OCI-M1 (cell line): ENCODE measurements at regions not wholly inside any gene's neighbourhood (a gene's known extent, or its start where the extent isn't known, plus 50 kb on each side); places are given as distances from the start of the nearest gene placed in this dataset.
"Not testable (repeated sequence)": the region's sequence is repeated elsewhere in the genome, so short reads cannot be mapped to it uniquely, and the experiment has no call there.

Experiments used
- DNase-seq: peaks from one replicate; lab custom pipeline; 2025; lab: John Stamatoyannopoulos, UW

DNA sequence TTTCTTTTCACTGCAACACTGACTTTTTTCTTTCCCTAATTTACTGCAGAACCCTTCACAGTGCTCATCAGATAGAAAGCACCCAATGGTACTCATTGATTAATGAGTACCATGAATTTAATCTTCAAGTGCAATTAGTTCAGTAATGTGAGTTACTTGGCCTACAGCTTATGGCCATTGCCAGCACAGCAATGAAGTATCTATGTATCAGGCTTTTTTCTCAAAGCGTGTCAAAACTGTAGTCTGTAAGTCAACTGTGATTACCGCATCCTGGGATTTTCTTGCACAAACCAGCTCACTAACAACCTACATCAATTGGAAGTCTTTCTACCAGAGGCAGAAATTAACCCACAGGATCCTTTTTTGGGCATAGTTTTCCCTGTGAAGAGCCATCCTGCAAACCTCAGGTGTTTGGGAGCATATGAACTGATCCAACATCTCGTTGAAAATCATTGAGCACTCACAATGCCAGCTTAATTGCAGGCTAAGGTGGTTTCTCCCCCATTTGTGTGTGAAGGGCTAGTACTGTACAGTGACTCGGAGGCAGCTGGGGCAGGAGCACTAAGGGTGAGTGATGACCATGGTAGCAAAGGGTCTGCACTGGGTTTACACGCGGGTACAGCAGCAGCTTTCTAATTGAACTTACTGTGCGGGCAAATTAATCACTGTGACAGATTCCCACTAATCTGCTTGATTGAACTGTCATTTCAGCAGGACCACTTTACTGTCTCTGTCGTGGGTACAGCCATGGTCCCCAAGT is 619.3 kb downstream of the SNAPC1 start:
- no peak for DNase-seq

DNA sequence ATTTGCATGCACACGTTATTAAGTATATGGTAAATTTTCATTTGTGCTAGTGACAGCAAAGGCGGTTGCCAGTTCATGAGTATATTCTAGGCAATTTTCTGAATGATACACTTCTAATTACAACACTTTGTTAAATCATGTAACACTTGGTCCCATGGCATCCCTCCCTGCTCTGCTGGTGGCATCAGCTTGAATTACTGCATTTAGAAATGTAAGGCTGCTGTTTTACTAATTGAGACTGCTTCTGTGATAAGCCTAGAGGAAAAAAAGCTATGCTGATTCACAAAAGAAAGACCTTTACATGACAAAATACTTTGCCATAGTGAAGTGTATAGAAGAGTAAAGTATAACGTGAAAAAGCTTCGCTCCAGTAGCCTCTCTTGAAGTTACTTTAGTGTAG is 636.1 kb downstream of the KCNH5 start:
- DNase-seq: no peak

DNA sequence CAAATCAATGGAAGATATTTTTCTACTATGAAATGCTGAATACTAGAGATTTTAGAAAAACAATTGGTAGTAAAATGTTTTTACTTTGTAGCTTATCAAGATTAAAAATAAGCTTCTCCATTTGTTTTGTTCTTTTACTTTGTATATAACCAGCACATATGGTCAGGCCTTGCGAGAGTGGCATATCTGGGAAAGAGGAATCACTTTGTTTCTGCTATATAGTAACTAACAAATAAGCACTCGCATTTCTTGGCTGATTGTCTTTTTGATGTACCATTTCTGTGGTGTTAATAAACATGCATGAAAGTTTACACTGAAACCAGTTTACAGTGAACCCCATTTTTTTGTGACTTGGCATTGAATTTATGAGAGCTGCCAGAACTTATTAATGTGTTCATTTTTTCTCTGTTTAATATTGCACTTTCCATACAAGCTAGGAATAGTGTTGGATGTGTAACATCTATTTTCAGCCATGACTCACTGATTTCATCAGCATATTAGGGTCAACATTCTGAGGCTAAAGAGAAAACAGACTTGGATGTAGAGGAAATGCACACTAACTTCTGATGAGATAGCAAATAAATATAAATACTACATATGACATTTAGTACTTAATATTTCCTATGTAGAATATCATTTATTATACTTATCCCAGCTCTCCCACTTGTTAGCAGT is 635.5 kb downstream of the KCNH5 start:
- DNase-seq: no peak

DNA sequence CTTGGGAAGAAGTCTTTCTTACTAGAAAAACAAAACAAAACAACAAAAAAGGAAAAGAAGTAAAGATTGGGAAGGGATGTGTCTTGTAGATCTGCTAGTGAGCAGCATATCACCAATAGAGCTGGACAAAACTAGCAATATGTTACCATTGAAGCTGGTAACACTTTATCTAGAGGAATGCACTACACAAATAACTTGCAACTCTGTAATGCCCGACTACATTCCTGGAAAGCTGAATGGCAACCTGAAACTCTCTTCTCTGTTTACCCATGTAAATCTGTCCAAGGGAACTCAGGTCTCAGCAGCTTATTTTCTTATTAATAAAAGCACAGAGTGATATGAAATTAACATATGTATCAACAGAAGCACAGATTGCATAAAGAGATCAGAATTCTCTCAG is 624.4 kb downstream of the KCNH5 start:
- no peak for DNase-seq

DNA sequence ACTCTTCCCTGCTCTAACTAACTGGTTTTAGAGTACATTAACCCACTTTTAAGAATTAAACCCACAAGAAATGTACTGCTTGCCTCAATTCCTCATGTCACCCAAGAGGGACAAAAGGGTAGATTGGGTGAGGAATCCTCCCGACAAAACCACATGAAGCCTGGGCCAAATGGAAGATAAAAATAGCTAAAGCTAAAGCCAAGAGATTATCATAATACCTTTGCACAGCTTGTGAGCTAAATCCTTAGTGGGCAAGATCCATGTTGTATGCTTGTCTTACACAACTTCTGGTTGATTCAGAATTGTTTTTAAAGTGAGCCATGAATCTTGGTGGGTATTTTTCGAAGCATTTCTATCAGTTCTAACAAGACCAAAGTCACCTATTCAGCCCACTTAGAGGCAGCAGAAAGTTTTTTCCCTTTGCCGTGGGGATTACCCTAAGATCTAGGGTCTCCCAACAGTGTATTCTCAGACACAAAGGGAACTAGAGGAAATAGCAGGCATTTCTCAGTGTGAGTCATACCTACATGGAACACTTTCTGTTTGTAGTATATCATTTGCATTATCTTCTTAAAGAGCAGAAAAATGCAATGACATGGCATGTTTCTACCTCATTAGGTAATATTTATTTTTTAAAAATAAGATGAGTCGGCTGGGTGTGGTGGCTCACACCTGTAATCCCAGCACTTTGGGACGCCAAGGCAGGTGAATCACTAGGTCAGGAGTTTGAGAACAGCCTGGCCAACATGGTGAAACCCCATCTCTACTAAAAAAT is 616.6 kb downstream of the KCNH5 start:
- DNase-seq: no peak

DNA sequence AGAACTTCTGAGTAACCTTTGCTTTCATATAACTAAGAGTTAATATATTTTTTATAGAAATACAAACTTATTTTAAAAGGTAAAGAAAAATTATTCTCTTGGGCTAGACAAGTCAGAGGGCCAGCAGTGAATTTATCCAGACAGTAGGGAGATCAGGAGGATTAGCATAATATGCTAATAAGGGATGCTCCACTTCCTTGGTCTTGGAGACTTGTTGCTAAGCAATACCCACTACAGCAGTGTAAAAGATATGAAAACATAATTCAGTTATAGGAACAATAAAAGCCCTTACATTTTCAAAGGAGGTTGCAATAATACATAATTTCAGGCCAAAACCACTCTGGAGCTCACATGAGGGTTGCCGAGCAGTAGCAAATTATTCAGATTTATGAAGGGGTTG is 615.6 kb downstream of the KCNH5 start:
- no peak for DNase-seq

DNA sequence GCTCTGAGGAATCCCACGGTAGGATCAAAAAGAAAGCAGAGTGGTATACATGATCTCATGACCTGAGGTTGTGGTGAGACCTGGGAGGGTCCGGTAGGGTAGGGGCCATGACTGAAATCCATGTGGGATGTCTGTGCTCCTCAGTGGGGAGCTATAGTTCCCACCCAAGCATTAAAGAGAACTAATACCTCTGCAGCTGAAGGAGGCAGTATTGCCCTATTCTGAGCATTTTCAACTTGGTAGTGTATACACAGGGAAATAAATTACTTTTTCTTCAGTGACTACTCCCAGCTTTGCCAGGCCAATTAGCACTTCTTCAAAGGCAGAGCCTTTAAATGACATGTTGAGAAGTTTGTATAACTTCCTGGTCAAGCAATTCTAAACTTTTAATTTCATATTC is 613.8 kb downstream of the KCNH5 start:
- DNase-seq: no peak

DNA sequence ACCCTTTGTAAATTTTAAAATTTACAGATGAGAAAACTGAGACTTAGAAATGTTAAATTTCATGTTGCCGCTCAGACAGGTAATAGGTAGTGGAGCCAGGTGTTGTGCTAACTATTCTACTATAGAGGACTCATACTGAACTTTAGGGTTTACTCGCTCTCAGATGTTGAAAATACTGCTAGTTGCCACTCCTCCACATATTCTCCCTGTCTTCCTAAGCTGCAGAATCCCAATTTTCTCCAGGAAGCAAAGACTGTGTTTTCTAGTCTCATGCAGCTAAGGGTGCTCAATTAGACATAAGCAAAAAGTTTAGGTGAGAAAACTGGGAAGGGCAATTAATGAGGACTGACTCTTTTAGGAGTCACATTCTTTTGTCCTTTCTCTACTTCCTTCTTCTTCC is 612.3 kb downstream of the KCNH5 start:
- no peak for DNase-seq

DNA sequence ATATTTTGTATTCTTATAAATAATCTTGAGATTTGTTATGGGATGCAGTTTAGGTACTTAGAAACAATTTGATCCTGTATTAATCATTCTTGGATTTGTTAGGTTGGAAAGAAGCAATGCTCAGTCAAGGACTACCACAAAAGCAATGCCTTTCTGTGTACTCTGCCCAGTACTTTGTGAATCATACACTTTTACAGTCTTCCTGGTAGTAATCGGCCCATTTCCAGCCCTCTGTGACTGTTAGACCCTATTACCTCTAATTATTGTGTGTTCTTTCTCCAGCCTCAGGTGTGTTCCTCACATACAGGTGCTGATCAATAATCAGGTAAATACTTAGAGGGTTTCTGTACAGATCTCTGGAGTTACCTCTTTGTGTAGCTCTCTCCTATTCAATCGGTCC is 609.0 kb downstream of the KCNH5 start:
- DNase-seq: no peak

DNA sequence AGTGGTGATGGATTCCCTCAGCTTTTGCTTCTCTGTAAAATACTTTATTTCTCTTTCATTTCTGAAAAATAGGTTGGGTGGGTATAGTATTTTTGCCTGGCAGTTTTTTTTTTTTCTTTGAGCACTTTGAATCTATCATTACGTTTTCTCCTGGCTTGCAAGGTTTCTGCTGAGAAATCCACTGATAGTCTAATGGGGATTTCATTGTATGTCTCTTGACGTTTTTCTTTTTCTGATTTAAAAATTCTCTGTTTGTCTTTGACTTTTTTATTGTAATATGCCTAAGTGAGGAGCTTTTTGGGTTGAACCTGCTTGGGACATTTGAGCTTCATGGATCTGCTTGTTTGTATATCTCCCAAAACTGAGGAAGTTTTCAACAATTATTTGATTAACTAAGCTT is 606.0 kb downstream of the KCNH5 start:
- no peak for DNase-seq

DNA sequence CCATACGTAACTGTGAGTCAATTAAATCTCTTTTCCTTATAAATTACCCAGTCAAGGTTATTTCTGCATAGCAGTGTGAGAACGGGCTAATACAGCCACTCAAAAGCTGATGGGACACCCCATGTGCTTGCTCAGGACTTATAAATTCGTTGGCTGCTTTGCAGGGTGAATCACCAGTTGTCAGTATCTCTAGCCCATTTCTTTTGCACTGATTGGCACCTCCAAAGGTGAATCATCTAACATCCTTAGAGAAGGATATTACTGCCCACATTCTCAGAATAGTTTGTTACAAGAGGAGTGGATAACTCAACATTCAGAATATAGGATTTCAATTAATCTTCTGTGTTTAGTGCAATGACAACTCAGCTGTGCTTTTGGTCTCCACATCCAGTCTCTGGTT is 601.5 kb downstream of the KCNH5 start:
- no peak for DNase-seq

DNA sequence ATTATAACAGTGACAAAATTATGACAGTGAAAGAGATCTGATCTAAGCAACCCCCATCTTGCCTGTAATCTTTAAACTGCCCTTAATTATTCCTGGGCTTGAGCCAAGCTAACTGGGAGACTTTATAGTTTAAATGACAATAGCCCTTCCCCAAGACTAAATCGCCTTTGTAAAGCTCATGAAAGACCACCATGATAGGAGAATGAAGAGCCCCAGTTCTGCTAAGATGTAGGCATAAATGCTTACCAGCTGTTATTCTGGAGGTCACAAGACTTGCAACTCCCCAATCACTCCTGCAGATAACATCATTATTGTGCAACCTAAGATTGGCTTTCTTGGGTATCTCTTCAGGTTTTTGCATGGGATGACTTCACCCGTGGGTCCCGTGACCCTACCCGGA is 599.7 kb downstream of the KCNH5 start:
- DNase-seq: no peak

DNA sequence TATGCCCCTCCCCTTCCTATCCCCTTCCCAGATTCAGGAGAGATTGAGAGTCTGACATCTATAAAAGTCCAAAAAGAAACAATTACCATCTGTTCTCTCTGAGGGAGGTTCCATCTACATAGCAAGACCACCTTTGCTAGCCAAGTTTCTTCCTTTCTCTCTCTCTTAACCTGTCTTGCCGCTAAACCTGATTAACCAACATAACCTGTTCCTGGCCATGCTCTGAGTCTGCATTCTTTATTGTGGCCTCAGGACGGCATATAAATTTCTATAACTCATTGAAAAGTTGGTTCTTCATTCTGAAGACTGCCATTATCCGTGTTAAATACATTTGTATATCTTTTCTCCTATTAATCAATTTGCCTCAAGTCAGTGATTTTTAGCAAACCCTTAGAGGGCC is 594.0 kb downstream of the KCNH5 start:
- DNase-seq: no peak

DNA sequence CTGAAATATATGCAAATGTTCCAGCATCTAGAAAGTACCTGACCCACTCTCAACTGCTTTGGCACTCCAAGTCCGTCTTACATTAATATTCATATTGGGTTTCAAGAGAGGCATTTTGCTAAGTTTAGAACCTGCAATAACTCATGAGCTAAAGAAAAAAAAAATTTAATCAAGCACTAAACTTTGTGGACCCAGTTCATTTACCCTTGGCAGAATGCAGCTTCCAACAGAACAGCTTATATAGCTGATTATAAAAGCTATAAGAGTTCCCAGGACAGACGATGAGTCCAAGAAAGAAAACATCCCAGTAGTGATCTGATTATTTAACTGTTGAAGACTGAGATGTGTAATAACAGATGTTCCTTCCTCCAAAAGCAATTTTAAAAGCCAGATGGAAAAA is 592.0 kb downstream of the KCNH5 start:
- DNase-seq: no peak

DNA sequence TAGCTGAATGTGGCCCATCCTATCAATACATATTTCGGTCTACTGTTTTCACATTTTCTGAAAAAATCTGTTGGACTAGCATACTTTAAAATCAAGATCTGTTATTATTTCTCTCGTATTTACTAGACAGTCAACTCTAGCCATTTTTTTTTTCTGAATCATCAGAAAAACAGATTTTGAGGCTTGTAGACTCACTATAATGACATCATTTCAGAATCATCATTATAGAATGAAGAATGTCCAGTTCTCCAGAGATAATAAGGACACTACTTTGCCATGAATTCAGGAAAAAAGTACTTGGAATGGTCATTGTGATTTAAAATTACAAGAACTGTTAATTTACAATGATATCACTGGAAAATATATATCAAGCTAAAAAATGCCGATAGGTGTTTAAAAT is 589.8 kb downstream of the KCNH5 start:
- no peak for DNase-seq

DNA sequence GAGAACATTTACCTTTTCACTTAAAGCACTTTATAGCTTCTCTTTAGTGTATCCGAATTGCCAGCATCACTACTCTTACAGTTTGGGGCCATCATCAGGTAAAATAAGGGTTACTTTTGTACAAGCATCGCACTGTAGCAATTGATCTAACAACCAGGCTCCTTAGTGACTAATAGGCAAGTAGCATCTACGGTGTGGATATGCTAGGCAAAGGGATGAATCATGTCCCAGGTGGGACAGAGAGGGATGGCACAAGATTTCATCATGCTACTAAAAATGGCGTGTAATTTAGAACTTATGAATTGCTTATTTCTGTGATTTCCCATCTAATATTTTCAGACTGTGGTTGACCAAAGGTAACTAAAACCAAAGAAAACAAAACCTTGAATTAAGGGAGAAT is 582.3 kb downstream of the KCNH5 start:
- DNase-seq: no peak

DNA sequence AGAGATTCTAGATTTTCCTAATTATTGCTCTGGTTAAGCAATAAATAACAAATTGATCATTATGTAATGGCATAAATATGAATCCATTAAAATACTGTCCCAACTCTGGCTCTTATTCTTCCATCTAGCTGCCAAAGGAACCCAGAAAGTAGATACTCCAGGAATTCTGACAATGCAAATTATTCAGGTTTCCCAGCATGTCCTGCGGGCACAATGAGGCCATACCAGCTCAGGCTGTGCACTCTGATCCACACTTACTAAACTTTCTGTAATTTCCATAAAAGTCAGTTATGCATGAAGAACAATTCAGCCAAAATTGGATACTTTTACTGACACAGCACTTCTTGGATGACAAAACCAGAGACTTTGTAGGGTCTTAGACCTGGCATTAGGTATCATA is 576.3 kb downstream of the KCNH5 start:
- no peak for DNase-seq

DNA sequence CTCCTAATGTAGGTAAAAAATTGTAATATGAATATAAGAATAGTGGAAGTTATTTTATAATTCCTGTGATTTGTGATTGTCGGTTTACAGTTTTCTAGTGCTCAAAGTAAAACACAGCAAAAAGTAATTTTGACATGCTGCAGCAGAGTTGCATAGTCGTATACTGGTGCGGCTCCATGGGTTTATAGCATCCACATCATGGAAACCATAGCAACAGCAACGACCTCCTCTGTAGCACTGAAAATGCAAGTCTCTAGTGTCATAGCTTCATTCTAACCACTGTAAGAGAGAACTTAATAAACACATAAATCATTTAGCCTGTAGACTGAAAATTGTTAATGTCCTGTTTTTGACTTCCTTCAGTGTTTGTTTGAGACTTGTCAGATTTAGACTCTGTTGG is 574.3 kb downstream of the KCNH5 start:
- DNase-seq: no peak

DNA sequence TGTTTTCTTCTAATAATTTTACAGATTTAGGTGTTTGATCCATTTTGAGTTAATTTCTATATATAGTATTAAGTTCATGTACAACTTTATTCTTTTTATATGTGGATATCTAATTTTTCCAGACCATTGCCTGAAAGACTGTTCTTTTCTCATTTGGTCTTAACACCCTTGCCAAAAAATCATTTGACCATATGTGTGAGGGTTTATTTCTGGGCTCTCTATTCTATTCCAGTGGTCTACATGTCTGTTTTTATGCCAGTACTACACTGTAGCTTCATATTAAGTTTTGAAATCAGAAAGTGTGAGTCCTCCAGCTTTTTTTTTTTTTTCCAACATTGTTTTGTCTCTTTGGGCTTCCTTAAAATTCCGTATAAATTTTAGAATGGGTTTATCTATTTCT is 554.1 kb downstream of the KCNH5 start:
- no peak for DNase-seq

DNA sequence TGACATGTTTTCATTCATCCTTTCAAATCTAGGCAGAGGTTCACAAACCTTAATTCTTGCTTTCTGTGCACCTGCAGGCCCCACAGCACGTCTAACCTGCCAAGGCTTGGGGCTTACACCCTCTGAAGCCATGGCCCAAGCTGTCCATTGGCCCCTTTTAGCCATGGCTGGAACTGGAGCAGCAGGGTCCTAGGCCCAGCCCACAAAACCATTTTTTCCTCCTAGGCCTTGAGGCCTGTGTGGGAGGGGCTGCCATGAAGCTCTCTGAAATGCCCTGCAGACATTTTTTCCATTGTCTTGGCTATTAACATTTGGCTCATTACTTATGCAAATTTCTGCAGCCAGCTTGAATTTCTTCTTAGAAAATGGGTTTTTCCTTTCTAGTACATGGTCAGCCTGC is 547.5 kb downstream of the KCNH5 start:
- no peak for DNase-seq

DNA sequence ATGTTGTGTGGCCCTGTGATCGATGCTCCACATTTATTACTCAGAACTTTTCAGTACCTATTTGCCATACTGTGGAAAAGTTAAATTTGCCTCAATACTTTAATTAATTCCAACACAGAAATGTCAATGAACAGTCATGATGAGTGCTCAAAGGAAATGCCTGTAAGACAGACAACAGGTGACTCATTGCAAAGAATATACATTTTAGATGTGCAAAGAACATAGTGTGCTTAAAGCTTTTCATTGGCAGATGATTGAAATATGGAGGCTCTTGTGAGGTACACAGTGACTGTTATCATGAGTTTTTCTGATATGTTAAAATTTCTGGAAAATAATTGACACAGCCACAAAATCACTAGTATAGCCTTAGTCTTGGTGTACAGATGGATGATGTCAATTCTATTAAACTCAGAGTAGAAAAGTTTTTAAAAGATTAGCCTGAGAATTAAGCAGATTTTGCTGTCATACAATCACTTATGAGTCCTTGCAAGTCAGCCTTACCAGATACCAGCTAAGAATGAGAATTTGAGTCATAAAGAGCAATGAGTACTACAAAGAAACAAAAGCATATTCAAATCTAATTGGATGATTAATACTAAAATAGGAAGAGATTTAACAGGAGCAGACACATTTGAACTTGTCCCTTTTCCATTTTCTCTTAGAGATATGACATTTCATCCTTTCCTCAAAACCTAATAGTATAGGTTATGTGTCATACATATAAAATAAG is 544.1 kb downstream of the KCNH5 start:
- no peak for DNase-seq

DNA sequence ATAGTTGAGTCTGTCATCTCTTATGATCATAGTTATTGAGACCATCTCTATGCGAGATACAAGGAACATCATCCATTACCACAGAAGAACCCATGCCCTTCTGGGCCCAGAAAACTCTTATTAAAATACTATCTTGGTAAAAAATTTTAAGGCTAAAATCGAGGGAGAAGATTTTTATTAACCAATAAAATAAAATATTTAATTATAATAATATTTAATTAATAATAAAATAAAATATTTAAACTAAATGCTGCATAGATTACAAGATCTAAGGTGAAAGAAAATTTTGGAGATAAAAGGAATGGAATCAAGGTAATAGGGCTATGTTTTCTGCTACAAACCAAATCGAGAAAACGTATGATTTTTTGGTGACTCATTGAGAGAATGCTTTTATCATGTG is 540.2 kb downstream of the KCNH5 start:
- no peak for DNase-seq

DNA sequence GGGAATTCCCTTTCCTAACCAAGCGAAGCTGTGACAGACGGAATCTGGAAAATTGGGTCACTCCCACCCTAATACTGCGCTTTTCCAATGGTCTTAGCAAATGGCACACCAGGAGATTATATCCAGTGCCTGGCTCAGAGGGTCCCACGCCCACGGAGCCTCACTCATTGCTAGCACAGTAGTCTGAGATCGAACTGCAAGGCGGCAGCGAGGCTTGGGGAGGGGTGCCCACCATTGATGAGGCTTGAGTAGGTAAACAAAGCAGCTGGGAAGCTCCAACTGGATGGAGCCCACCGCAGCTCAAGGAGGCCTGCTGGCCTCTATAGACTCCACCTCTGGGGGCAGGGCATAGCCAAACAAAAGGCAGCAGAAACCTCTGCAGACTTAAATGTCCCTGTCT is 523.9 kb downstream of the KCNH5 start:
- DNase-seq: not testable (repeated sequence)
